B cell (primary cell): ENCODE measurements at regions not wholly inside any gene's neighbourhood (a gene's known extent, or its start where the extent isn't known, plus 50 kb on each side); places are given as distances from the start of the nearest gene placed in this dataset.

Experiments
- ATAC-seq: fragments of 200-7000 bp; cut with Tn5 transposase; one replicate; pipeline ENCODE4 v1.10.0; 2021; ENCODE audit warnings: low read depth, mild to moderate bottlenecking, moderate number of reproducible peaks, moderate library complexity
- CTCF ChIA-PET: fragments of 350-600 bp; sonication (Branson Sonifier 250); formaldehyde crosslinking; loops from one replicate; lab custom pipeline; 2021; ENCODE audit warnings: antibody characterized with exemption, inconsistent platforms; lab: Charles Lee
- POLR2A ChIA-PET: fragments of 350-600 bp; sonication (Branson Sonifier 250); formaldehyde crosslinking; loops from one replicate; lab custom pipeline; 2021; ENCODE audit warnings: antibody characterized with exemption; lab: Charles Lee
- DNase-seq: peaks from one replicate; pipeline ENCODE4 v3.0.0; 2013
- H2AFZ ChIP-seq: 2 replicates; pipeline ENCODE4 v1.6.1; 2012; ENCODE audit warnings: mild to moderate bottlenecking, low read depth, low read length; ENCODE audit not compliant: insufficient read depth, poor library complexity, severe bottlenecking
- H3K27ac ChIP-seq, 2 donors: 1 replicate in 1 of 2; 2 replicates in 1 of 2; pipeline ENCODE4 v1.5.1; 2012 to 2013; ENCODE audit warnings: low read length in 2 of 2, mild to moderate bottlenecking in 2 of 2, moderate library complexity in 1 of 2
- H3K27me3 ChIP-seq, 4 experiments: fragments of 200-600 bp in 1 of 4; sonication (generic) in 1 of 4; replicated peaks in 1 of 4; 1 replicate in 2 of 4; 2 replicates in 2 of 4; pipeline versions ENCODE4 v1.6.1 to v1.7.0; 2013 to 2016; ENCODE audit warnings: low read length in 3 of 4, mild to moderate bottlenecking in 2 of 4, mixed read lengths in 1 of 4, moderate library complexity in 1 of 4; ENCODE audit not compliant: insufficient read depth in 4 of 4, control insufficient read depth in 3 of 4; ENCODE audit errors: control extremely low read depth in 1 of 4
- H3K36me3 ChIP-seq, 2 experiments: replicated peaks in 1 of 2; 1 replicate in 1 of 2; 2 replicates in 1 of 2; pipeline versions ENCODE4 v1.6.1 to v1.7.1; 2013; ENCODE audit warnings: low read length in 1 of 2; ENCODE audit not compliant: insufficient read depth in 2 of 2, control insufficient read depth in 1 of 2; ENCODE audit errors: control extremely low read depth in 1 of 2, extremely low read depth in 1 of 2
- H3K4me1 ChIP-seq, 2 donors: fragments of 200-600 bp in 1 of 2; sonication (generic) in 1 of 2; 1 replicate in 1 of 2; 2 replicates in 1 of 2; pipeline versions ENCODE4 v1.5.1 to v1.6.1; 2013 to 2017; ENCODE audit warnings: low read length in 2 of 2; ENCODE audit not compliant: control insufficient read depth in 2 of 2, insufficient read depth in 2 of 2
- H3K4me2 ChIP-seq: replicated peaks from 2 replicates; pipeline ENCODE3; 2012; ENCODE audit warnings: mild to moderate bottlenecking, low read depth, low read length; ENCODE audit not compliant: poor library complexity, severe bottlenecking
- H3K4me3 ChIP-seq, 5 experiments: fragments of 200-600 bp in 1 of 5; sonication (generic) in 1 of 5; 1 replicate in 3 of 5; 2 replicates in 2 of 5; pipeline versions ENCODE4 v1.5.1 to v1.7.0; 2011 to 2016; ENCODE audit warnings: low read length in 4 of 5, mild to moderate bottlenecking in 4 of 5, low read depth in 2 of 5, control low read depth in 1 of 5, moderate library complexity in 1 of 5; ENCODE audit not compliant: insufficient read depth in 1 of 5; ENCODE audit errors: control extremely low read depth in 1 of 5, extremely low read depth in 1 of 5
- H3K79me2 ChIP-seq: fragments of 200-600 bp; sonication (generic); one replicate; pipeline ENCODE4 v1.6.0; 2016; ENCODE audit warnings: low read length; ENCODE audit not compliant: control insufficient read depth, insufficient read depth
- H3K9ac ChIP-seq: fragments of 200-600 bp; sonication (generic); 2 replicates; pipeline ENCODE4 v1.6.1; 2017; ENCODE audit warnings: mild to moderate bottlenecking, low read length, moderate library complexity
- H3K9me3 ChIP-seq, 3 donors: one replicate each; pipeline versions ENCODE4 v1.6.1 to v1.7.1; 2013; ENCODE audit warnings: low read length in 2 of 3; ENCODE audit not compliant: control insufficient read depth in 2 of 3, insufficient read depth in 1 of 3; ENCODE audit errors: control extremely low read depth in 1 of 3
- H4K20me1 ChIP-seq: 2 replicates; pipeline ENCODE4 v1.6.0; 2012; ENCODE audit warnings: mild to moderate bottlenecking, low read length; ENCODE audit not compliant: insufficient read depth, control insufficient read depth, poor library complexity, severe bottlenecking
- H3K27ac Mint-ChIP-seq: one replicate; pipeline ENCODE4 v1.8.0; 2021; ENCODE audit warnings: mixed read lengths
- H3K27me3 Mint-ChIP-seq: one replicate; pipeline ENCODE4 v1.8.0; 2021; ENCODE audit warnings: mixed read lengths
- H3K4me1 Mint-ChIP-seq: one replicate; pipeline ENCODE4 v1.8.0; 2021; ENCODE audit warnings: mixed read lengths
- H3K4me3 Mint-ChIP-seq: one replicate; pipeline ENCODE4 v1.8.0; 2021; ENCODE audit warnings: mixed read lengths
- H3K9me3 Mint-ChIP-seq: one replicate; pipeline ENCODE4 v1.8.0; 2022; ENCODE audit warnings: mixed read lengths; ENCODE audit not compliant: insufficient read depth
- CTCF ChIP-seq: fragments of 200-600 bp; IDR thresholded peaks from one replicate; pipeline ENCODE4 v1.8.0; 2022; ENCODE audit warnings: antibody characterized with exemption, mild to moderate bottlenecking
- EZH2 ChIP-seq: IDR thresholded peaks from 2 replicates; pipeline ENCODE4 v1.6.1; 2012; ENCODE audit warnings: borderline replicate concordance, low read depth, mild to moderate bottlenecking, moderate library complexity, low read length; ENCODE audit not compliant: insufficient read depth, poor library complexity, severe bottlenecking
- WGBS: methylation state at CpG from one replicate; pipeline ENCODE4 v1.1.5; 2013; ENCODE audit warnings: missing lambda C conversion rate; ENCODE audit not compliant: insufficient coverage; 5-methylcytosine and 5-hydroxymethylcytosine counted together
- intact Hi-C: fragments of 100-400 bp; cut with micrococcal nuclease; formaldehyde crosslinking; loops from one replicate; pipeline ENCODE4 v1.10.0; 2022

- Mint-ChIP-seq H3K4me1 (no peaks in the 10 kb centered on the region), H3K4me3 (no peak overlapping the region), H3K27ac (no peak overlapping the region), H3K9me3 (no peaks in the 10 kb centered on the region), H3K27me3 (peaks cover 38% of the 10 kb centered on the region)
- ChIA-PET POLR2A (no interaction called here), CTCF (no interaction called here)
- Histone ChIP-seq H3K79me2 (no peaks in the 10 kb centered on the region), H3K27me3 (peaks cover 0 to 2% (median under 1%) of the 10 kb centered on the region in 4 experiments), H3K4me1 (no peaks in the 10 kb centered on the region), H3K4me2 (no peak overlapping the region), H2AFZ (no peak overlapping the region), H3K27ac (no peak overlapping the region), H3K4me3 (no peak overlapping the region), H3K36me3 (no peaks in the 10 kb centered on the region), H3K9me3 (peaks cover 0 to 7% (median 0%) of the 10 kb centered on the region in 3 donors), H4K20me1 (no peaks in the 10 kb centered on the region), H3K9ac (no peak overlapping the region)
- ATAC-seq (no peak), DNase-seq (no peak)
- intact Hi-C loops, result no loop called here
- TF ChIP-seq EZH2, result no peak
- no peak for TF ChIP-seq CTCF
- WGBS, result 94% methylated on average over 3 of the region's 6 CpGs
These were observed 502.4 kb upstream of the SULF2 start for GRCh38 chr20:48287552-48288170.

DNA sequence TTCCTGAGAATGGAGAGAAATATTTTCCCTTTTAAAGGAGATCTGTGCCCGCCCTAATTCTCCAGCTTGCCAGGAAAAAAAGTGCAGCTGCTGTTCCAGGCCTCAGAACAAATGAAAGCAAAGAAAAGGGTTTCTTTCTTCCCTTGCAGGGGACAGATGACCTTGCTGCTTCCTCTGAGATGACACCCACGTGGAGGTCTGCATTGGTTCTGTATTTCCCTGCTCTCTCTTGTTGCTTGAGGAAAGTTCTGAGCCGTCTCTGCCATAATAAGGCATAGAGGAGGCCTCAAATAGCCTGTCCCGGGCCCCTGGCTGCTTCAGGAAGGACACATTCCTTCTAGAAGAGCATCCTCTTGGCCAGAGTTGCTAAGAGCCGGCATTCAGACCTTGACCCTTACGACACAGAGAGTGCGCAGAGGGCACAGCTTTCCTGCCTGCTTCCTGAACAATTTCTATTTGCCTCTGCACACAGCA is 501.8 kb upstream of the SULF2 start:
- no peaks in the 10 kb centered on the region for H3K79me2 ChIP-seq
- H3K9me3 ChIP-seq, result peaks cover 0 to 8% (median 0%) of the 10 kb centered on the region in 3 donors
- no peak overlapping the region for H3K27ac ChIP-seq
- no peaks in the 10 kb centered on the region for H3K36me3 ChIP-seq
- 74% methylated on average over 7 of the region's 7 CpGs for WGBS
- ATAC-seq (no peak), DNase-seq (no peak)
- Mint-ChIP-seq H3K9me3 (no peaks in the 10 kb centered on the region), H3K4me3 (no peak overlapping the region), H3K4me1 (no peaks in the 10 kb centered on the region), H3K27me3 (peaks cover 35% of the 10 kb centered on the region), H3K27ac (no peak overlapping the region)
- ChIA-PET CTCF (no interaction called here), POLR2A (no interaction called here)
- no peak overlapping the region for H3K4me2 ChIP-seq
- TF ChIP-seq EZH2 (no peak), CTCF (no peak)
- H3K4me1 ChIP-seq, result no peaks in the 10 kb centered on the region
- intact Hi-C loops, result no loop called here
- no peak overlapping the region for H2AFZ ChIP-seq
- H3K27me3 ChIP-seq, result peaks cover 0 to 2% (median under 1%) of the 10 kb centered on the region in 4 experiments
- H4K20me1 ChIP-seq, result no peaks in the 10 kb centered on the region
- H3K9ac ChIP-seq, result no peak overlapping the region
- H3K4me3 ChIP-seq, result no peak overlapping the region
